ENCODE measurements at regions not wholly inside any gene's neighbourhood (a gene's known extent, or its start where the extent isn't known, plus 50 kb on each side); places are given as distances from the start of the nearest gene placed in this dataset.

GRCh38 chr14:43640718-43641267 lies 866.3 kb downstream of the FSCB start (continued):
- no peak for TF ChIP-seq ETS1 (IDR thresholded peaks at IDR 0.05)
- no peak for TF ChIP-seq NANOG (IDR thresholded peaks at IDR 0.05; ENCODE audit: borderline replicate concordance)
- no peak for TF ChIP-seq ZNF331 (CRISPR knock-in tag; IDR thresholded peaks at IDR 0.05; ENCODE audit: low read depth)
- TF ChIP-seq EZH2 (IDR thresholded peaks at IDR 0.05; ENCODE audit: low read depth, unreplicated experiment), result no peak
- no peak for TF ChIP-seq CREB1 (CRISPR knock-in tag; IDR thresholded peaks at IDR 0.05; ENCODE audit: low read depth)
- no peak for TF ChIP-seq EZH2phosphoT487 (IDR thresholded peaks at IDR 0.05; ENCODE audit: unreplicated experiment)
- TF ChIP-seq STAT1 (IDR thresholded peaks at IDR 0.05; ENCODE audit: unreplicated experiment), result no peak
- TF ChIP-seq POLR2AphosphoS5 (IDR thresholded peaks at IDR 0.05; ENCODE audit: low read depth), result no peak
- no peak for TF ChIP-seq ZNF114 (CRISPR knock-in tag; IDR thresholded peaks at IDR 0.05)
- TF ChIP-seq CTCF (conservative IDR thresholded peaks at IDR 0.05; ENCODE audit: low read depth in 2 of 2), result no peak

GRCh38 chr14:43625294-43625693 lies 881.8 kb downstream of the FSCB start:
- Histone ChIP-seq H3K9me2 (ENCODE audit: insufficient read depth) (no peaks in the 10 kb centered on the region), H2AFZ (no peak overlapping the region), H3F3A (replicated peaks; ENCODE audit: low read depth) (no peaks in the 10 kb centered on the region), H3K27ac (ENCODE audit: low read depth) (no peak overlapping the region), H3K4me3 (no peak overlapping the region), H3K27me3 (ENCODE audit: insufficient read depth) (no peaks in the 10 kb centered on the region), H4K20me1 (replicated peaks; ENCODE audit: insufficient read depth) (no peaks in the 10 kb centered on the region), H3K4me2 (no peak overlapping the region), H3K79me2 (replicated peaks; ENCODE audit: insufficient read depth) (no peaks in the 10 kb centered on the region), H3K4me1 (ENCODE audit: insufficient read depth) (no peaks in the 10 kb centered on the region), H3K36me3 (ENCODE audit: insufficient read depth) (no peaks in the 10 kb centered on the region; the same call in 1 of the 2 replicates)
- Mint-ChIP-seq H3K36me3 (ENCODE audit: low read depth) (no peaks in the 10 kb centered on the region), H3K9me3 (no peaks in the 10 kb centered on the region), H3K4me1 (no peaks in the 10 kb centered on the region), H3K4me3 (no peak overlapping the region), H3K27me3 (ENCODE audit: insufficient read depth, low read depth, poor library complexity) (no peaks in the 10 kb centered on the region), H3K27ac (no peak overlapping the region)
- DNase-seq (ENCODE audit: low spot score) (no peak), ATAC-seq (no peak)
- no peak for TF ChIP-seq POLR2AphosphoS5 (IDR thresholded peaks at IDR 0.05; ENCODE audit: low read depth)
- no peak for TF ChIP-seq ZNF114 (CRISPR knock-in tag; IDR thresholded peaks at IDR 0.05)

- Histone ChIP-seq H3K27ac (ENCODE audit: low read depth) (no peak overlapping the region), H4K20me1 (replicated peaks; ENCODE audit: insufficient read depth) (no peaks in the 10 kb centered on the region), H3K79me2 (replicated peaks; ENCODE audit: insufficient read depth) (no peaks in the 10 kb centered on the region), H3K27me3 (ENCODE audit: insufficient read depth) (no peaks in the 10 kb centered on the region), H3K36me3 (ENCODE audit: insufficient read depth) (no peaks in the 10 kb centered on the region), H3K4me2 (no peak overlapping the region), H3K4me3 (no peak overlapping the region), H3K4me1 (ENCODE audit: insufficient read depth) (no peaks in the 10 kb centered on the region), H2AFZ (no peak overlapping the region), H3F3A (replicated peaks; ENCODE audit: low read depth) (no peaks in the 10 kb centered on the region), H3K9me2 (ENCODE audit: insufficient read depth) (no peaks in the 10 kb centered on the region; the same call in 1 of the 2 replicates)
- H3K9me3 Mint-ChIP-seq, result peaks cover 12% of the 10 kb centered on the region
- DNase-seq (ENCODE audit: low spot score) (no peak), ATAC-seq (no peak)
- H3K27ac Mint-ChIP-seq, result no peak overlapping the region
- H3K4me3 Mint-ChIP-seq, result no peak overlapping the region
- H3K27me3 Mint-ChIP-seq (ENCODE audit: insufficient read depth, low read depth, poor library complexity), result no peaks in the 10 kb centered on the region
- H3K4me1 Mint-ChIP-seq, result no peaks in the 10 kb centered on the region
- peaks cover 12% of the 10 kb centered on the region; the same call in 2 of the 3 replicates for H3K36me3 Mint-ChIP-seq (ENCODE audit: low read depth)
- TF ChIP-seq EZH2 (IDR thresholded peaks at IDR 0.05; ENCODE audit: low read depth, unreplicated experiment) (no peak), EZH2phosphoT487 (IDR thresholded peaks at IDR 0.05; ENCODE audit: unreplicated experiment) (no peak), STAT1 (IDR thresholded peaks at IDR 0.05; ENCODE audit: unreplicated experiment) (no peak), ZNF462 (CRISPR knock-in tag; IDR thresholded peaks at IDR 0.05) (no peak)
These were observed 885.8 kb downstream of the FSCB start for GRCh38 chr14:43621282-43621681.

Measured in GM23338 (cell line).